ENCODE measurements at regions not wholly inside any gene's neighbourhood (a gene's known extent, or its start where the extent isn't known, plus 50 kb on each side); places are given as distances from the start of the nearest gene placed in this dataset.

DNA sequence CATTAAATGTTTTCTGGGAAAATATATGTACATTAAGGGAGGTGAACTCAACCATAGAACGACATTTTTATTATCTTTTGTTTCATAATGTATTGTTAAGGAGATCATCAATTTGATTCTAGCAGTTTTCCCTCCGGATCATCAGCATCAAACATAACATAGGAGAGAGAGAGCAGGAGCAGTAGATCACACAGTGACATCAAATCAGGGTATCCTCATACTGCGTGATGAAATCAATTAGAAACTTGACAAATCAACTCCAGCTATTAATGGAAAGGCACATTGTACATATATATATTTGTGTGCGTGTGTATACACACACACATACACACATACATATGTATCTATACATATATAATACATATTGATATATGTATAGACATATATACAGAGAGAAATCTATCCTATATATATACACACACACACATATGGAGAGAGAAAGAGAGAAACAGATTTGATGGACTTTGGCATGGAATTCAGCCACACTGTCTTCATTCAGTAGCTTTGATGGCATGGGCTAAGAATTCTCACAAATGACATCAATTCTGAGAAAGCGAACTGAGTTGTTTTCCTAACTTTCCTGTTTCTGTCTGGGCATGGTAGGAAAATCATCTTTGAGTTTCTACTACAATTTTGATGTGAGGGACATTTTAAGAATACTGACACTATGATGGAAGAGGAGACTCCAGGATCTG, 1302.8 kb upstream of the SEL1L start:
- TF ChIP-seq, protein P1, sequence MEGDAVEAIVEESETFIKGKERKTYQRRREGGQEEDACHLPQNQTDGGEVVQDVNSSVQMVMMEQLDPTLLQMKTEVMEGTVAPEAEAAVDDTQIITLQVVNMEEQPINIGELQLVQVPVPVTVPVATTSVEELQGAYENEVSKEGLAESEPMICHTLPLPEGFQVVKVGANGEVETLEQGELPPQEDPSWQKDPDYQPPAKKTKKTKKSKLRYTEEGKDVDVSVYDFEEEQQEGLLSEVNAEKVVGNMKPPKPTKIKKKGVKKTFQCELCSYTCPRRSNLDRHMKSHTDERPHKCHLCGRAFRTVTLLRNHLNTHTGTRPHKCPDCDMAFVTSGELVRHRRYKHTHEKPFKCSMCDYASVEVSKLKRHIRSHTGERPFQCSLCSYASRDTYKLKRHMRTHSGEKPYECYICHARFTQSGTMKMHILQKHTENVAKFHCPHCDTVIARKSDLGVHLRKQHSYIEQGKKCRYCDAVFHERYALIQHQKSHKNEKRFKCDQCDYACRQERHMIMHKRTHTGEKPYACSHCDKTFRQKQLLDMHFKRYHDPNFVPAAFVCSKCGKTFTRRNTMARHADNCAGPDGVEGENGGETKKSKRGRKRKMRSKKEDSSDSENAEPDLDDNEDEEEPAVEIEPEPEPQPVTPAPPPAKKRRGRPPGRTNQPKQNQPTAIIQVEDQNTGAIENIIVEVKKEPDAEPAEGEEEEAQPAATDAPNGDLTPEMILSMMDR (IDR thresholded peaks at IDR 0.05; ENCODE audit: low read depth, low read length): no peak
- POLR2A ChIA-PET: no interaction called here
- Histone ChIP-seq H3K27ac (ENCODE audit: low read depth, low read length) (no peak overlapping the region), H3K27me3 (ENCODE audit: control insufficient read depth, insufficient read depth, low read length) (no peaks in the 10 kb centered on the region), H3K4me3 (ENCODE audit: low read depth, low read length) (no peak overlapping the region), H3K9me3 (ENCODE audit: control insufficient read depth, insufficient read depth, low read length) (no peaks in the 10 kb centered on the region)
- DNase-seq (ENCODE audit: low read depth, low spot score): no peak
- CTCF ChIA-PET: no interaction called here

DNA sequence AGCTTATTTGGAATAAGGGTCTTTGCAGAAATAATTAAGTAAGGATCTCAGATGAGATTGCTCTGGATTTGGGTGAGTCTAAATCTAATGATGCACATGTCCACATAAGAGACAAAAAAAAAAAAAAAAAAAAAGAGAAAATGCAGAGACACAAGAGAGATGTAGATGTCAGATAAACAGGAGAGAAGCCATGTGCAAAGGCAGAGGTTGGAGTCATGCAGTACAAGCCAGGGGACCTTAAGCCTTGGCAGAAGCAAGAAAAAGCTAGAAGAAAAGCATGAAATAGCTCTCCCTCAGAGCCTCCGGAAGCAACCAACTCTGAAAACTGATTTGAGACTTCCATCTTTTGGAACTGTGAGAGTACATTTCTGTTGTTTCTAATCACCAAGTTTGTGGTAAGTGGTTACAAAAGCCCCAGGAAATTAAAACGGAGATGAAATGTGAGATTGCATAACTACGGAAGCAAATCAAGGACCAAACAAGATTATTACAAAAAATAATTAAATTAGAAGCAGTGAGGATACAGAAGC, 1304.0 kb upstream of the SEL1L start:
- H3K27ac ChIP-seq (ENCODE audit: low read depth, low read length): no peak overlapping the region
- TF ChIP-seq, protein P1 (IDR thresholded peaks at IDR 0.05; ENCODE audit: low read depth, low read length): no peak
- DNase-seq (ENCODE audit: low read depth, low spot score): no peak
- no peaks in the 10 kb centered on the region for H3K9me3 ChIP-seq (ENCODE audit: control insufficient read depth, insufficient read depth, low read length)
- H3K4me3 ChIP-seq (ENCODE audit: low read depth, low read length): no peak overlapping the region
- ChIA-PET CTCF (interaction anchor here (0.7 kb wide), 1 partner anchor 16 kb away, joined by 7 read pairs; no protein-coding TSS in a partner anchor), POLR2A (no interaction called here)
- no peaks in the 10 kb centered on the region for H3K27me3 ChIP-seq (ENCODE audit: control insufficient read depth, insufficient read depth, low read length)

DNA sequence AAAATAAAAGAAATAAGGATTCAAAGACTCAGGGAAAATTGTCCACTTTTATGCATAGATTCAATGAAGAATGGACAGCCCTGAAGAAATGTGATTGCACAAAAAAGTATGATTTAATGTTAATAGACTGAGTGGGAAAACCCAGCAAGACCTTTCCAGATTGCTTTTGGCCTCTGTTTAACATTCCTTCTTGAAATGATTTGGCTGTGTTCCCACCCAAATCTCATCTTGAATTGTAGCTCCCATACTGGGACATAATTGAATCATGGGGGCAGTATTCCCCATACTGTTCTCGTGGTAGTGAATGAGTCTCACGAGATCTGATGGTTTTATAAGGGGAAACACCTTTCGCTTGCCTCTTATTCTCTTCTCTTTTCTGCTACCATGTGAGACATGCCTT, 1316.9 kb upstream of the SEL1L start:
- Histone ChIP-seq H3K9me3 (ENCODE audit: control insufficient read depth, insufficient read depth, low read length) (no peaks in the 10 kb centered on the region), H3K4me3 (ENCODE audit: low read depth, low read length) (no peak overlapping the region), H3K27me3 (ENCODE audit: control insufficient read depth, insufficient read depth, low read length) (no peaks in the 10 kb centered on the region), H3K27ac (ENCODE audit: low read depth, low read length) (no peak overlapping the region)
- TF ChIP-seq, protein P1 (IDR thresholded peaks at IDR 0.05; ENCODE audit: low read depth, low read length): no peak
- ChIA-PET CTCF (no interaction called here), POLR2A (no interaction called here)
- no peak for DNase-seq (ENCODE audit: low read depth, low spot score)

DNA sequence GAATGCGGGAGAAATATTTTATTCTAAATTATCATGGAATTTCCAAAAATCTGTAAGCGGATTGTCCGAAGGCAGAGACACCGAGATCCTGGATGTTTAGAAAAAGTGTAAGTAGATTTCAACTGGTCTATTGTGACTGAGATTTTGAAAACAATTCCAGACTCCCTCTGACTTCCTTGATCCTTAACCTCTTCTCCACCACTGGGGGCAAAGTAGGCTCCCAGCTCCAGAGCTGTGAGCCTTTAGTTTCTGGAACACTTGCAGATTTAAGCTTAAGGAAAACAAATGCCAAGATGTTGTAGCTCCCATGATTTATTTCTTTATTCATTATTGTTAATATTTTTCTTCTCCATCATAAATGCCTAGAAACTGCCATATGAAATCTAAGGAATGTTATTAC, 1320.5 kb upstream of the SEL1L start:
- no peak overlapping the region for H3K27ac ChIP-seq (ENCODE audit: low read depth, low read length)
- TF ChIP-seq, protein P1 (IDR thresholded peaks at IDR 0.05; ENCODE audit: low read depth, low read length): no peak
- H3K27me3 ChIP-seq (ENCODE audit: control insufficient read depth, insufficient read depth, low read length): no peaks in the 10 kb centered on the region
- CTCF ChIA-PET: no interaction called here
- no peaks in the 10 kb centered on the region for H3K9me3 ChIP-seq (ENCODE audit: control insufficient read depth, insufficient read depth, low read length)
- H3K4me3 ChIP-seq (ENCODE audit: low read depth, low read length): no peak overlapping the region
- POLR2A ChIA-PET: no interaction called here
- no peak for DNase-seq (ENCODE audit: low read depth, low spot score)

DNA sequence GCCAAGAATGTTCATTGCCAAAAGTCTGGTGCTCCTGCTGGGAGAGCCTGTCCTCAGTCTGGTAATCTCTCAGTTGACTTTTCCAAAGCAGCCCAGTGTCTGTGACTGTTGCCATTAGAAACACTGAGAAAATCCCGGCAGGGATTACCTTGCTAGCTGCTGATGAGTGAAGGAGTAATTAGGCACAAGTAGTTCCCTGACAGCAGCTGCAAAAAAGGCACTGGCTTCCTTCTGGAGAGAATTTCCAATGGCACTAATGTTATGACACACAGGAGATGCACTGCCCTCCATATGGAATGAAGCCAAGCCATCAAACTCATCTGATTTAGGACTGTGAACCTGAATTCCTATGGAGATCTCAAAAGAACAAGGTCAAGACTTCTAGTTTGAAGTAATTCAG, 1321.2 kb upstream of the SEL1L start:
- CTCF ChIA-PET: no interaction called here
- Histone ChIP-seq H3K4me3 (ENCODE audit: low read depth, low read length) (no peak overlapping the region), H3K27ac (ENCODE audit: low read depth, low read length) (no peak overlapping the region), H3K9me3 (ENCODE audit: control insufficient read depth, insufficient read depth, low read length) (no peaks in the 10 kb centered on the region), H3K27me3 (ENCODE audit: control insufficient read depth, insufficient read depth, low read length) (no peaks in the 10 kb centered on the region)
- DNase-seq (ENCODE audit: low read depth, low spot score): no peak
- TF ChIP-seq, protein P1 (IDR thresholded peaks at IDR 0.05; ENCODE audit: low read depth, low read length): no peak
- POLR2A ChIA-PET: no interaction called here
